ENCODE measurements at regions not wholly inside any gene's neighbourhood (a gene's known extent, or its start where the extent isn't known, plus 50 kb on each side); places are given as distances from the start of the nearest gene placed in this dataset.

DNA sequence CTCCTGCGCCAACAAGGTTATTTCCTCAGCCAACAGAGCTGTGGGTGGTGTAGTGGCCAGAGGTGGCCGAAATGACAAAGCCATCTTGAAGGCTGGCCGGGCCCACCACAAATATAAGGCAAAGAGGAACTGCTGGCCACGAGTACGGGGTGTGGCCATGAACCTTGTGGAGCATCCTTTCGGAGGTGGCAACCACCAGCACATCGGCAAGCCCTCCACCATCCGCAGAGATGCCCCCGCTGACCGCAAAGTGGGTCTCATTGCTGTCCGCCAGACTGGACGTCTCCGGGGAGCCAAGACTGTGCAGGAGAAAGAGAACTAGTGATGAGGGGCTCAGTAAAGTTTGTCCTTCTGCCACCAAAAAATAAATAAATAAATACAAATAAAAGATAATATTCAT lies 481.4 kb upstream of the NAALADL2 start:
- TF ChIP-seq, protein P1, sequence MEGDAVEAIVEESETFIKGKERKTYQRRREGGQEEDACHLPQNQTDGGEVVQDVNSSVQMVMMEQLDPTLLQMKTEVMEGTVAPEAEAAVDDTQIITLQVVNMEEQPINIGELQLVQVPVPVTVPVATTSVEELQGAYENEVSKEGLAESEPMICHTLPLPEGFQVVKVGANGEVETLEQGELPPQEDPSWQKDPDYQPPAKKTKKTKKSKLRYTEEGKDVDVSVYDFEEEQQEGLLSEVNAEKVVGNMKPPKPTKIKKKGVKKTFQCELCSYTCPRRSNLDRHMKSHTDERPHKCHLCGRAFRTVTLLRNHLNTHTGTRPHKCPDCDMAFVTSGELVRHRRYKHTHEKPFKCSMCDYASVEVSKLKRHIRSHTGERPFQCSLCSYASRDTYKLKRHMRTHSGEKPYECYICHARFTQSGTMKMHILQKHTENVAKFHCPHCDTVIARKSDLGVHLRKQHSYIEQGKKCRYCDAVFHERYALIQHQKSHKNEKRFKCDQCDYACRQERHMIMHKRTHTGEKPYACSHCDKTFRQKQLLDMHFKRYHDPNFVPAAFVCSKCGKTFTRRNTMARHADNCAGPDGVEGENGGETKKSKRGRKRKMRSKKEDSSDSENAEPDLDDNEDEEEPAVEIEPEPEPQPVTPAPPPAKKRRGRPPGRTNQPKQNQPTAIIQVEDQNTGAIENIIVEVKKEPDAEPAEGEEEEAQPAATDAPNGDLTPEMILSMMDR (IDR thresholded peaks at IDR 0.05): no peak
- TF ChIP-seq EP300 (IDR thresholded peaks at IDR 0.05; ENCODE audit: low read depth): no peak

Data from transverse colon (tissue), 3 donors.